Astrocyte of the spinal cord (primary cell): ENCODE measurements at regions not wholly inside any gene's neighbourhood (a gene's known extent, or its start where the extent isn't known, plus 50 kb on each side); places are given as distances from the start of the nearest gene placed in this dataset.
"Not testable (repeated sequence)": the region's sequence is repeated elsewhere in the genome, so short reads cannot be mapped to it uniquely, and the experiment has no call there.

ENCODE experiments used
- DNase-seq: peaks from one replicate; pipeline ENCODE4 v3.0.0; 2011; ENCODE audit warnings: low read depth, low spot score
- H3K4me3 ChIP-seq: 2 replicates; pipeline ENCODE4 v1.5.1; 2011; ENCODE audit warnings: low read depth, mild to moderate bottlenecking, low read length, moderate library complexity
- in situ Hi-C: cut with HindIII; loops from 2 replicates; pipeline ENCODE4 v1.10.0; 2017; ENCODE audit warnings: low sequenced_read_pairs

DNA sequence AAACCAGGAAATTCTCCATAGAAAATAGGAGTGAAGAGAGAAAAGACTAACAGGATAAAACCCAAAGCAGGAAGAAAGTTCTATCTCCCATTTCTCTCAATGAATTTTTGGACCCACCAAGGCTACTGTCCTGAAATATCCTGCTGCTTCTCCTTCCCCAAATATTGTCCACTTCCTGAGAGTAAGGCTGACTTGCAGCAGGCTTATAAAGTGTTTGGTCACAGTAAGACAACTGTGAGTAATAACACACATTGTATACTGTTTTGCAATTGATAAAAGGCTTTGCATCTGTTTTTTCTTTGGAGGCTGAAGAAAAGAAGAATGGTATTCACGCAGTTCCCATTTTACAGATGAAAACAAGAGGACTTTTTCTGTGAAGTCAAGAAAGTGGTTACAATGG lies 52.8 kb downstream of the FOXD4L6 start:
- DNase-seq, in situ Hi-C loops, H3K4me3 ChIP-seq: not testable (repeated sequence)

GRCh38 chr9:41074356-41074942 lies 54.0 kb downstream of the FOXD4L6 start:
- H3K4me3 ChIP-seq, result peak overlapping the region; percentile 65
- in situ Hi-C loops, result not testable (repeated sequence)
- DNase-seq, result peak; percentile 45

DNA sequence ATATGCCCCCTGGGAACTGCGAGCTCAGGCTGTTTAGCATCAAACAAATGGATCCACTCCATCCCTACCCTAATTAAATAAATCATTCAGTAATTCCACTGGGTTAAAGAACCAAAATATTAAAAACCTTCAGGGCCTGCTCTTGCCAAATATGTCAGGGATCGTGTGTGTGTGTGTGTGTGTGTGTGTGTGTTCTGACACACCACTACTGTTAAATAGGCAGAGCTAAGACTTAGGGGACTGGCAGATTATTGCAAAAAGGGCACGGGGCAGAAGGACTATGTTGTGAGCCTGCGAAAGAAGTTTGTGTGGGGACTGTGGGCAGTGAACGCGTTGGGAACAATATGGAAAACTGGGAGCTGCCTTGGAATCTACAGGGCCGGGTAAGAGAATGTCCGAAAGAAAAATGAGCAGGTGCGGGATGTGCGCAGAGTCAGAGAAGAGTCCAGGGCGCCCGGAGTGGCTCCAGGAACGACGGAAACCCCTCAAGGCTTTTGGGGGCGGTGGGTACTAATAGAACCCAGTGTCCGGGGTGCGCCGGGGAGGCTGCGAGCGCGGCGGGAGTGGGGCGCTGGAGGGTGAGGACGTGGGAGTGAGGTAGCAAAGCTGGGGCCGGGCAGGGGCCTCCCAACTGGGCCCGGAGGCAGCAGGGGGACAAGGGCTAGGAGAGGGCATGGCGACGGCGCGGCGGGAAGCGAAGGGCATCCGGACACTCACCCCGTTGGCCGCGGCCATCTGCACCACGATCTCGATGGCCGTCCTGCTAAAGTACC lies 54.8 kb downstream of the FOXD4L6 start:
- in situ Hi-C loops, result not testable (repeated sequence)
- H3K4me3 ChIP-seq, result peak overlapping the region; percentile 65
- DNase-seq, result peak; percentile 35

DNA sequence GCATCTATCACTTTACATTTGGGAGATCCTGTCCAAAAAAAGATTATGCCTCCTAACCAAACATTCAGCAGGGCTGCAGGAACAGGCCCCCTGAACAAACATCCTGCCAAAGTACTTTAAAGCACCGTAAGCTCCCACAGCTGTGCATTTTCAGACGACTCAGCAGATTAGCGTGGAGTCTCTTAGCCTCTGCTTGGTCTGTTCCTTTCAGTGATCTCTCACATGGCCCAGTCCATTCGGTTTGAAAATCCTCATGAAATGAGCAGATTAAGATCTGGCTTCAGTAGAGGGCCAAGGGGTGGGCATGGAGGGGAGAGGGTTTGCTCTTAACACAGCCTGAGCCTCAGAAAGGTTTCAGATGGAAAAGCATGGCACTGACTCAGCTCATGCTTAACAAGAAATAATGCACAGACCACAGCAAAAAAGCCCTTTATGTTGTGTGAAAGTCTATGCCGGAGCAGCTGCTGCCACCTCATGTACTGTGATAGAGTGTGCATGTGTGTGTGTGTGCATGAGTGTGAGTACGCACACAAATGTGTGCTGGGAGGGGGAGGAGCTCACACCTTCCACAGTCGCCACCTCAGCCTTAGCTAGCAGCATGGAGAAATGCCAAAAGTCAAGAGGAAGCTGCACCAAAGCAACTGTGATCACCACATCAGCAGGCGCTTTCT lies 64.2 kb downstream of the FOXD4L6 start:
- DNase-seq, result peak; percentile 52
- in situ Hi-C loops, H3K4me3 ChIP-seq: not testable (repeated sequence)

DNA sequence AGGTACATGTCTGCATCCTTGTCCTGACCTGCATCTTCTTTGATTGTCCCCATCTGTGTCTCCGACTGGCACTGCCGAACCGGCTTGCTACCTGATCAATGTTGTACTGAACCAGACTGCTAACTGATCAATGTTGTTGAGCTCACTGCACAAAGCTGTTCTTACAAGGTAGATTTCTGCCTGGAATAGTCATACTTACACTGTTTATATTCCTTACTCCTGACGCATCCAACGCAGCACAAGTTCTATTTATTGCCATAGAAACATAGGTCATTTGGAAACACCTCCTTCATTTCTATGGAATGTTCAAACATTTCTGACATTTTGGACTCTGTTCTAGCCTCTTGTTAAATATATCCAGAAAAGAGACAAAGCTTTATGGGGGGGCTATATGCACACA lies 65.2 kb downstream of the FOXD4L6 start:
- in situ Hi-C loops, H3K4me3 ChIP-seq: not testable (repeated sequence)
- DNase-seq, result peak; percentile 43

- DNase-seq, in situ Hi-C loops: not testable (repeated sequence)
Measured at GRCh38 chr9:41059603-41060002, 68.9 kb downstream of the FOXD4L6 start.

GRCh38 chr9:41053666-41054363 lies 74.7 kb downstream of the FOXD4L6 start:
- H3K4me3 ChIP-seq, DNase-seq, in situ Hi-C loops: not testable (repeated sequence)

More at GRCh38 chr9:41059603-41060002, 68.9 kb downstream of the FOXD4L6 start:
- H3K4me3 ChIP-seq, result not testable (repeated sequence)

DNA sequence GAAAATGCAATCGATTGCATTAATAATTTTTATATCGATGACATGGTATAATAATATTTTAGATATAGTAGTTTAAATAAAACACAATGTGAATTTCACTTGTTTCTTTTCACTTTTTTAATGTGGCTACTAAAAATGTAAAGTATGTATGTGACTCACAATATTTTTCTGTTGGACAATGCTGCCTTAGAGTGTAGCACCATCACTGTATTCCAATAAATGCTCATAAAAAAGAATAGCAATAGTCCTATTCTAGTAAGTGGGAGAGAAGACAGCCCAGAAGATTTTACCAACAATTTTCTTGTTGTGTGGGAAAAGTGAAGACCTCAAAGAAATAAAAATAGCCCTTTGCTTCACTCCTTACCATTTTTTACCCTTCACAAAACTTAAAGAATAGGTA lies 79.8 kb downstream of the FOXD4L6 start:
- in situ Hi-C loops, DNase-seq, H3K4me3 ChIP-seq: not testable (repeated sequence)

DNA sequence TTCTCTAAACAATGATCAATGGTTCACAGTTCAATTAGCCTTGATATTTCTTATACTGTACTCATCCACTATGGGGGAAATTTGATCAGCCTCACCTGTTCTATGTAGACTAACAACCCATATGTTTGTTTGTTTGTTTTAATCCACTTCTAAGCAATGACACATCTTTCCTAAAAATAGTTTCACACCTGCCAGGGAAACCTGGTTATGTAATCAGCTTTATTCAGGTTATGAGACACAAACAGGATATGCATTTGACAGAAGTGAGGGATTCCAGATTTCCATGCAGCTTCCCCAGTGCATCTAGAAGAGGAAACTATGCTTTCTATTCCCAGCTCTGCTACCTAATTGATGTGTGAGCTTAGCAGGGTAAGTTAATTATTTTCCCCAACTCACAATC lies 80.7 kb downstream of the FOXD4L6 start:
- DNase-seq, in situ Hi-C loops, H3K4me3 ChIP-seq: not testable (repeated sequence)

DNA sequence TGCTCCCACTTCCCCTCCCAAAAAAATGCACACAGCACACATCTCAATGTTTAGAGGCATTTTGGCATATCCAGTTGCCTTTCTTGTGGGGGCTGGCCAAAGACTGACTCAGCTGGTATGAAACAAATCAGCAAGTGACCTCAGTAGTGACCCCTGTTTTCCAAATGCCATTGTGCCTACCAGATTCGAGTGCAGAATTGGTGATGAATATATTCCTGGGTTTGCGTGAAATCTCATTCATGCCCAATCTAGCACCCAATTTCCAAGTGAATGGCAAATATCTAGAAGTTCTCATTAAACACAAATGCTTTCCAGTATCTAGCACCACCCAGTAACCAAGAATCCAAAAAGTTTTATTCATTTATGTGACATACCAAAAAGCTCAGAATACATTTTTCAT lies 83.6 kb downstream of the FOXD4L6 start:
- in situ Hi-C loops, DNase-seq, H3K4me3 ChIP-seq: not testable (repeated sequence)

- H3K4me3 ChIP-seq, in situ Hi-C loops, DNase-seq: not testable (repeated sequence)
Measured at GRCh38 chr9:41043433-41043832, 85.0 kb downstream of the FOXD4L6 start.

GRCh38 chr9:41042111-41042510 lies 86.4 kb downstream of the FOXD4L6 start:
- DNase-seq, H3K4me3 ChIP-seq, in situ Hi-C loops: not testable (repeated sequence)

DNA sequence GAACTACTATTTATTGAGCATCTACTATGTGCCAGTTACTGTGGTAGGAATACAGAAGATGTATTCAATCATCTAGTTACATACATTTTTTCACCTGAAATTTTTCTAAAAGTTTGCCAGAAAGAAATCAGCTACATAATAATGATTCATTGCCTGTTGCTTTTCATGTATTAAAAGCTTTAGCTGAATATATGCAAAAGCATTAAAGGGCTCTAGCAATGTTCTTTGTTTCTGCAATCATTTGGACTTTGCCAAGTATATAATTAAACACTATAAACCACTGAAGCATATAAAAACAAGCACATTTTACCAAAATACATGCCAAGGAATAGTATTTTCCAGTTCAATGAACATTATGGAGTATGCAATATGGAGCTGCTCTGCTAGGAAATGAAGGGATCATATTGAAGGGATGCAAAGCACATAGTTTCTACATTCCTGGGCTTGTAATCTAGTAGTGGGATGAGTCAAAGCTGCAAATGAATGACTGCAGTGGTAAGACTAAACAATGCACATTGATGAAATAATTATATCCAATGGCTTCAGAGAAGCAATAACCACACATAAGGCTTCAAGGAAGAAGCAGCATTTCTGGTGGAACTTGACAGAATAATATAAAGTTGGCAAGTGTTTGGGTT lies 87.7 kb downstream of the FOXD4L6 start:
- H3K4me3 ChIP-seq, in situ Hi-C loops: not testable (repeated sequence)
- DNase-seq, result peak; percentile 41

- H3K4me3 ChIP-seq, in situ Hi-C loops: not testable (repeated sequence)
- peak; percentile 77 for DNase-seq
Measured at GRCh38 chr9:41035276-41035675, 93.2 kb downstream of the FOXD4L6 start.

DNA sequence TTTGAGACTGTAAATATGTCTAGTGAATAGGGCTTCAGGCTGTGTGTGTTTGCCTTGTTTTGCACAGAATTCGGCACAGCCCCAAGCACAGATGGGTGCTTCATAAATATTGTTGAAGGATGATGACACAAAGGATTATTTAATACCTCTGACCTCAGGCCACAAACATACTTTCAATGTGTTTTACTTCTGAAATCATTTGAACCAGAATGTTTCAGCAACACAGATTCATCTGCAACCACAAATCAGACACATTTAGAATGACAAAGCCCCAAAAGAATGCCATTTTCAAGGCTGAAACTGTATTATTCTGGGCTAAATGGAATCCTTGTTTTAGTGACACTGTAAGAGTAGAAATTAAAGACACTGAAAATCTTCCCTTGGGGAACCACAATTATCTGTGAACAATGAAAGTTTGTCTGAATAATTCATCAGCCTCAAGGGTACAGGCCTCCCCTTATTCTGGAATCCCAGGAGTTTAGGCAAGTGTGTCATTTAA lies 93.7 kb downstream of the FOXD4L6 start:
- in situ Hi-C loops, H3K4me3 ChIP-seq: not testable (repeated sequence)
- peak; percentile 85 for DNase-seq

- H3K4me3 ChIP-seq, in situ Hi-C loops: not testable (repeated sequence)
- peak; percentile 22 for DNase-seq
Measured at GRCh38 chr9:41033877-41034276, 94.6 kb downstream of the FOXD4L6 start.

GRCh38 chr9:41033360-41033759 lies 95.1 kb downstream of the FOXD4L6 start:
- H3K4me3 ChIP-seq, DNase-seq, in situ Hi-C loops: not testable (repeated sequence)
